Panc1 (cell line): ENCODE measurements at regions not wholly inside any gene's neighbourhood (a gene's known extent, or its start where the extent isn't known, plus 50 kb on each side); places are given as distances from the start of the nearest gene placed in this dataset.

Experiments
- ATAC-seq: fragments of 200-7000 bp; cut with Tn5 transposase; 2 replicates; pipeline ENCODE4 v1.9.1; 2020; ENCODE audit warnings: mild to moderate bottlenecking, moderate library complexity
- BruUV-seq: library from RNA; stranded (reverse); fragments of 400-500 nt; replicated peaks from 2 replicates; lab custom pipeline; 2021; lab: Mats Ljungman, UMichigan
- CTCF ChIA-PET: fragments of 300-600 bp; sonication (Branson Sonifier 250); formaldehyde crosslinking; loops from one replicate; lab custom pipeline; 2022; ENCODE audit warnings: antibody characterized with exemption; lab: Charles Lee
- POLR2A ChIA-PET: fragments of 300-600 bp; sonication (Branson Sonifier 250); formaldehyde crosslinking; loops from one replicate; lab custom pipeline; 2022; ENCODE audit warnings: antibody characterized with exemption; lab: Charles Lee
- DNase-seq: peaks from one replicate; pipeline ENCODE4 v3.0.0-alpha.2; 2010; ENCODE audit warnings: low read depth, low spot score
- H3K27ac ChIP-seq: 2 replicates; pipeline ENCODE4 v1.5.1; 2011; ENCODE audit warnings: mild to moderate bottlenecking, low read length, inconsistent platforms
- H3K27me3 ChIP-seq: fragments of 200-500 bp; sonication (Bioruptor generic); 2 replicates; pipeline ENCODE4 v1.6.0; 2014; ENCODE audit warnings: low read length, inconsistent platforms; ENCODE audit not compliant: control insufficient read depth, insufficient read depth
- H3K36me3 ChIP-seq: fragments of 200-500 bp; sonication (Bioruptor generic); 2 replicates; pipeline ENCODE4 v1.5.1; 2014; ENCODE audit warnings: inconsistent platforms, mild to moderate bottlenecking, low read length, moderate library complexity; ENCODE audit not compliant: control insufficient read depth, insufficient read depth
- H3K4me1 ChIP-seq: 2 replicates; pipeline ENCODE4 v1.5.1; 2011; ENCODE audit warnings: inconsistent platforms, mild to moderate bottlenecking, low read length, moderate library complexity; ENCODE audit not compliant: control insufficient read depth, insufficient read depth
- H3K4me3 ChIP-seq, 2 experiments: 2 replicates each; pipeline ENCODE4 v1.5.1; 2011 to 2012; ENCODE audit warnings: low read depth in 2 of 2, low read length in 2 of 2, mild to moderate bottlenecking in 2 of 2, inconsistent platforms in 1 of 2, moderate library complexity in 1 of 2
- H3K9me3 ChIP-seq: fragments of 200-500 bp; sonication (Bioruptor generic); 2 replicates; pipeline ENCODE4 v1.5.1; 2014; ENCODE audit warnings: low read depth, mild to moderate bottlenecking, inconsistent platforms, low read length, moderate library complexity; ENCODE audit not compliant: control insufficient read depth, insufficient read depth
- CTCF ChIP-seq: fragments of 450-650 bp; IDR thresholded peaks from 2 replicates; pipeline ENCODE4 v1.5.1; 2017; ENCODE audit warnings: mild to moderate bottlenecking
- POLR2AphosphoS5 ChIP-seq: IDR thresholded peaks from 2 replicates; pipeline ENCODE4 v1.6.1; 2012; ENCODE audit warnings: mild to moderate bottlenecking, low read depth, low read length, moderate library complexity
- REST ChIP-seq, 2 experiments: IDR thresholded peaks; 2 replicates each; pipeline ENCODE4 v1.6.1; 2011 to 2012; ENCODE audit warnings: low read depth in 2 of 2, control low read depth in 1 of 2, low read length in 1 of 2, mild to moderate bottlenecking in 1 of 2, moderate library complexity in 1 of 2; ENCODE audit not compliant: insufficient read depth in 1 of 2
- SIN3A ChIP-seq: IDR thresholded peaks from 2 replicates; pipeline ENCODE4 v1.6.1; 2012; ENCODE audit warnings: low read depth, mild to moderate bottlenecking, low read length, moderate library complexity, borderline replicate concordance; ENCODE audit not compliant: insufficient read depth
- TCF7L2 ChIP-seq: IDR thresholded peaks from 2 replicates; pipeline ENCODE4 v1.6.1; 2011; ENCODE audit warnings: mild to moderate bottlenecking, low read depth, low read length, inconsistent platforms
- in situ Hi-C: cut with HindIII; loops from 2 replicates; pipeline ENCODE4 v1.10.0; 2016; ENCODE audit warnings: low sequenced_read_pairs, low pct_unique_long_range_greater_than_20kb
- intact Hi-C: fragments of 100-400 bp; cut with micrococcal nuclease; formaldehyde crosslinking; loops from one replicate; pipeline ENCODE4 v1.10.0; 2022; ENCODE audit not compliant: unreplicated experiment

- TF ChIP-seq POLR2AphosphoS5 (no peak), TCF7L2 (no peak), REST (IDR thresholded peaks at IDR 0.05; ENCODE audit: insufficient read depth in 1 of 2, low read depth in 2 of 2, low read length in 1 of 2) (no peak), CTCF (no peak)
- DNase-seq (no peak), ATAC-seq (no peak)
- H3K4me3 ChIP-seq = no peak overlapping the region
- H3K27ac ChIP-seq = no peak overlapping the region
- ChIA-PET CTCF (no interaction called here), POLR2A (no interaction called here)
- intact Hi-C loops (no loop called here), in situ Hi-C loops (no loop called here)
- no peaks in the 10 kb centered on the region for H3K36me3 ChIP-seq
- BruUV-seq = no TSS peak
- no peaks in the 10 kb centered on the region for H3K9me3 ChIP-seq
- peaks cover 3% of the 10 kb centered on the region; the same call in 1 of the 2 replicates for H3K27me3 ChIP-seq
- H3K4me1 ChIP-seq = no peaks in the 10 kb centered on the region
These were observed 194.0 kb upstream of the POU3F1 start for GRCh38 chr1:38240618-38241017.

GRCh38 chr1:38239258-38239835 lies 192.8 kb upstream of the POU3F1 start:
- Histone ChIP-seq H3K27ac (no peak overlapping the region), H3K4me1 (no peaks in the 10 kb centered on the region), H3K27me3 (peaks cover 3% of the 10 kb centered on the region; the same call in 1 of the 2 replicates), H3K9me3 (no peaks in the 10 kb centered on the region), H3K4me3 (no peak overlapping the region), H3K36me3 (no peaks in the 10 kb centered on the region)
- no peak for DNase-seq
- no peak for ATAC-seq
- ChIA-PET CTCF (no interaction called here), POLR2A (no interaction called here)
- in situ Hi-C loops = no loop called here
- no TSS peak for BruUV-seq
- TF ChIP-seq CTCF = no peak
- no peak for TF ChIP-seq TCF7L2
- no peak for TF ChIP-seq SIN3A
- no peak for TF ChIP-seq POLR2AphosphoS5
- TF ChIP-seq REST (IDR thresholded peaks at IDR 0.05; ENCODE audit: insufficient read depth in 1 of 2, low read depth in 2 of 2, low read length in 1 of 2) = no peak
- intact Hi-C loops = no loop called here
